ENCODE measurements at regions not wholly inside any gene's neighbourhood (a gene's known extent, or its start where the extent isn't known, plus 50 kb on each side); places are given as distances from the start of the nearest gene placed in this dataset.

DNA sequence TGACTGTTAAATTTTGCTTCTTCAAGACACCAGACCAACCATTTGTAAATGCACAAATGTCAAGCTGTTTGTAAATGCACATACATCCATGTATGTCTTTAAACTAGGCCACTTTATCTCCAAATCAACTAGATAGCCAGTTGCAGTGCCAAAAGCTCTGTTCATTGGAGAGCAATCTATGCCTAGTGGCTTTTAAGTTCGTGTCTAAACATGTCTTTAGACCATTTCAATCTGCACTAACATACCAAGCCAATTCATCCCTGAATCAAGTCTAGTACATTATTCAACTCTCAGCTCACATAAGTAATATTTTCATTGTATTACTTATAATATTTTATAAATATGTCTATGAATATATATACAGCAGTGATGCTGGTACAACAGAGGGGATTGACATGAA, 985.9 kb downstream of the CDH18 start:
- TF ChIP-seq CTCF (IDR thresholded peaks at IDR 0.05) (no peak), POLR2AphosphoS5 (IDR thresholded peaks at IDR 0.05; ENCODE audit: low read depth, low read length) (no peak), SIN3A (IDR thresholded peaks at IDR 0.05; ENCODE audit: borderline replicate concordance, insufficient read depth, low read depth, low read length) (no peak), TCF7L2 (IDR thresholded peaks at IDR 0.05; ENCODE audit: low read depth, low read length) (no peak), REST (IDR thresholded peaks at IDR 0.05; ENCODE audit: insufficient read depth in 1 of 2, low read depth in 2 of 2, low read length in 1 of 2) (no peak)
